ENCODE measurements at regions not wholly inside any gene's neighbourhood (a gene's known extent, or its start where the extent isn't known, plus 50 kb on each side); places are given as distances from the start of the nearest gene placed in this dataset.

- TF ChIP-seq ZBTB5 (IDR thresholded peaks at IDR 0.05), result no peak
- no peak for TF ChIP-seq SMAD1 (IDR thresholded peaks at IDR 0.05; ENCODE audit: low read depth, low read length, partially characterized antibody)
- no peak for TF ChIP-seq SMARCA4 (IDR thresholded peaks at IDR 0.05)
Measured at GRCh38 chr3:82610236-82610635, 848.8 kb upstream of the GBE1 start (continued).

GRCh38 chr3:82607391-82607790 lies 845.9 kb upstream of the GBE1 start:
- no peaks in the 10 kb centered on the region for H3K79me2 ChIP-seq (ENCODE audit: control insufficient read depth, insufficient read depth, low read length)
- no peak overlapping the region for H3K4me2 ChIP-seq (ENCODE audit: insufficient read depth, low read length)
- H3K9me3 ChIP-seq (replicated peaks; ENCODE audit: control insufficient read depth, insufficient read depth, low read depth, low read length), result no peaks in the 10 kb centered on the region
- H4K20me1 ChIP-seq (replicated peaks; ENCODE audit: control insufficient read depth, insufficient read depth, low read length), result no peaks in the 10 kb centered on the region
- ATAC-seq (no peak), FAIRE-seq (no peak), DNase-seq (ENCODE audit: extremely low read depth in 1 of 4, low spot score in 3 of 4) (no peak)
- H3K4me3 ChIP-seq, result no peak overlapping the region
- intact Hi-C loops (cut with micrococcal nuclease) (no loop called here), in situ Hi-C loops (cut with MboI) (no loop called here)
- H3K9me1 ChIP-seq (ENCODE audit: control insufficient read depth, insufficient read depth, low read length), result no peaks in the 10 kb centered on the region
- H3K9ac ChIP-seq (ENCODE audit: insufficient read depth in 1 of 2, low read depth in 2 of 2, low read length in 2 of 2), result no peak overlapping the region
- H3K27ac ChIP-seq (ENCODE audit: extremely low read depth, low read depth, low read length), result no peak overlapping the region
- ChIA-PET CTCF (ENCODE audit: low intra/inter-chr PET ratio) (no interaction called here), POLR2A (no interaction called here)
- WGBS (ENCODE audit: insufficient coverage, low coverage, missing lambda C conversion rate), result 0% methylated on average over 1 of the region's 1 CpG
- H3K27me3 ChIP-seq (ENCODE audit: control insufficient read depth in 2 of 2, insufficient read depth in 2 of 2, low read length in 2 of 2), result no peaks in the 10 kb centered on the region
- TF ChIP-seq PML (IDR thresholded peaks at IDR 0.05; ENCODE audit: low read length) (no peak), ZNF76 (CRISPR knock-in tag; IDR thresholded peaks at IDR 0.05; ENCODE audit: borderline replicate concordance) (no peak), FOSL1 (tag; conservative IDR thresholded peaks at IDR 0.05) (no peak), TCF7L2 (IDR thresholded peaks at IDR 0.05; ENCODE audit: low read depth, low read length) (no peak)
- no peaks in the 10 kb centered on the region for H3K4me1 ChIP-seq (replicated peaks in 1 of 2; ENCODE audit: control insufficient read depth in 2 of 2, insufficient read depth in 2 of 2, low read length in 2 of 2)
- no TSS peak for BruUV-seq (replicated peaks)
- no peaks in the 10 kb centered on the region for H3K36me3 ChIP-seq (ENCODE audit: control insufficient read depth, insufficient read depth, low read length)
- no peak overlapping the region for H2AFZ ChIP-seq (ENCODE audit: low read depth, low read length)
